Stimulated activated CD4-positive, alpha-beta T cell treated with anti-CD3 and anti-CD28 coated beads, Interleukin-4, amount 100 ng/mL, for 48 hours (primary cell): ENCODE measurements at regions not wholly inside any gene's neighbourhood (a gene's known extent, or its start where the extent isn't known, plus 50 kb on each side); places are given as distances from the start of the nearest gene placed in this dataset.

Experiments
- DNase-seq, 2 donors: peaks; one replicate each; pipeline ENCODE4 v3.0.0-alpha.2; 2020; ENCODE audit warnings: low read depth in 2 of 2

DNA sequence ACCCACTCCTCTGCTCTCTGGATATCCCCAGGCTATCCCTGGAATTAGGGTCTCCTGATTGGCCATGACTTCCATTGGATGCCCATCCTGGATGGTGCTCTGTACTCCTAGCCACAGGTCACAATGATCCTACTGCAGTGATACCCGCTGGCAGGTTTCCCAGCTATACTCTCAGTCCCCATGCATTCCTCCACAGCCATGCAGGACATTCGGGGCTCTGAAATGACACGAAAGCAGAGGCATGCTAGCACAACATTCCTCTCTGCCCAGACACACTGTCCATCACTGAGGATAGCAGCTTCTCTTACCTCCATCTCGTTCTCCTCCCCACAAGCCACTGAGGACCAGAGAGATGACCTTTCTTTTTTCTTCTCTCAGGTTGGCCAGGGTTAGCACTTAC is 51.7 kb upstream of the SPATS2L start:
- no peak for DNase-seq

GRCh38 chr2:200255549-200255948 is 50.9 kb upstream of the SPATS2L start:
- DNase-seq = no peak
